ENCODE measurements at regions not wholly inside any gene's neighbourhood (a gene's known extent, or its start where the extent isn't known, plus 50 kb on each side); places are given as distances from the start of the nearest gene placed in this dataset.
"Not testable (repeated sequence)": the region's sequence is repeated elsewhere in the genome, so short reads cannot be mapped to it uniquely, and the experiment has no call there.

DNA sequence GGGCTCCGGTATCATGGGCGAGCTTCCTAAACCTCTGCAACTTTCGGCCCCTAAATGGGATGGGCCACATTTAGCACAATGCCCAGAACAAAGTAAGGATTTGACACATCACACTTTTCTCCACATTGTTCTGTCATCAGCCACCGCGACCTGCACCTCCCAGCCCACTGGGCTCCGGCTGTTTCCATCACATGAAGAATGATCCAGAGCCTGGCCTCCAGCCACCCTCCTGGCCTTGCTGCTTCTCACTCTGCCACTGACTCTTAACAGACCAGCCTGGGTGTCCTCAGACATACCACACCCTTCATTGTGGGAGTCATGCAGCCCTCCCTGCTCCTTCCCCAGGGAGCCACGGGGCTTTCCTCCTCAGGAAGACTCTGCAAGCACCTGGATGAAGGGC lies 113.7 kb downstream of the IGLL1 start:
- DNase-seq (ENCODE audit: extremely low read depth in 1 of 2, low read depth in 1 of 2), result no peak

DNA sequence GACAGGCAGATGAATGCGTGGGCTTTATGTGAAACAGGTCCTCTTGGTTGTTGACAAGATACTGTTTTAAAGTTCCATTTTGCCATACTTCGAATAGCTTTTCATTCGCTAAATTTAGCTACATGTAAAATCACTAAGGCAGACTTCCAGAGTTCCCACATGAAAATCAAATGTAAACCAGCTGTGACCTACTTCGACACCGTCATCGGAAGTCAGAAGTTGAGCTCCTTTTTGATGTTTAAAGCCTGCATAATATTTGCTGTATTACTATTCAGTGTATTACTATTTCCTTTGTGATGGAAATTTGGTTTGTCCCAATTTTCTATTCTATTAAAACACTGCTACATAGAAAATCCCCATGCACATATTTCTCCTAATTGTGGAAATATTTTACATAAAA lies 115.3 kb downstream of the IGLL1 start:
- DNase-seq (ENCODE audit: extremely low read depth in 1 of 2, low read depth in 1 of 2), result not testable (repeated sequence)

GRCh38 chr22:23460517-23461031 lies 119.5 kb downstream of the IGLL1 start:
- not testable (repeated sequence) for DNase-seq (ENCODE audit: extremely low read depth in 1 of 2, low read depth in 1 of 2)

DNA sequence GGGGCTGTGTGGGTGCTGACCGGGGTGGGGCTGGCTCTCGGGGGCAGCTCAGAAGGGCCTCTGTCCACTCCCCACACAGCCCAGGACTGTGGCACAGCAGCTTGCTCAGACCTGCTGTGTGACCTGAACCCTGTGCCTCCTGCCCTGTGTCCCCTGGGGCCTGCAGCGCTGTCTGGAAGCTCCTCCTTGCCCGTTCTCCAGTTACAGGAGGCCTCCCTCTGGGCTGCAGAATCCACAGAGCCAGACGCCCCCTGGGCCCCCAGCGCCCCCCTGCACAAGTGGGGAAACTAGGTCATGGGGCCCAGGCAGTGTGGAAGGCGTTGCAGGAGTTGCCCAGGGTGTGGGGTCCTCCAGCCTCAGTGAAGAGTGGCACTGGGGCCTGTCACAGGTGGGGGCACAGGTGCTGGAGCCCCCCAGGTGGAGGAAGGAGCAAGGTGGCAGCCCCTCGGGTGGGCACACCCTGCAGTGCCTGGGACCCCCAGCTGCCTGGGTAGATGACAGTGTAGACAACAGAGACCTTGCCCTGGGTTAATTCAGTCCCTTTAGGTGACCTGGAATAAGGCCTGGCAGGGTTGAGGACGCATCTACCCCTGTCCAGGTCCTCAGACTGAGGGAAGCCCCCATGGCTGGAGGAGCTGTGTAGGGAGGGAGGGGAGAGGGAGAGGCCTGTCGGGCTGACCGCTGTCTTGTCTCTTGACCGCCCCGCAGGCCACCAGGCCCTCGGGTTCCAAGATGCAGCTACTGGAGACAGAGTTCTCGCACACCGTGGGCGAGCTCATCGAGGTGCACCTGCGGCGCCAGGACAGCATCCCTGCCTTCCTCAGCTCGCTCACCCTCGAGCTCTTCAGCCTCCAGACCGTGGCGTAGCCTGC lies 120.2 kb downstream of the IGLL1 start:
- not testable (repeated sequence) for DNase-seq (ENCODE audit: extremely low read depth in 1 of 2, low read depth in 1 of 2)

DNA sequence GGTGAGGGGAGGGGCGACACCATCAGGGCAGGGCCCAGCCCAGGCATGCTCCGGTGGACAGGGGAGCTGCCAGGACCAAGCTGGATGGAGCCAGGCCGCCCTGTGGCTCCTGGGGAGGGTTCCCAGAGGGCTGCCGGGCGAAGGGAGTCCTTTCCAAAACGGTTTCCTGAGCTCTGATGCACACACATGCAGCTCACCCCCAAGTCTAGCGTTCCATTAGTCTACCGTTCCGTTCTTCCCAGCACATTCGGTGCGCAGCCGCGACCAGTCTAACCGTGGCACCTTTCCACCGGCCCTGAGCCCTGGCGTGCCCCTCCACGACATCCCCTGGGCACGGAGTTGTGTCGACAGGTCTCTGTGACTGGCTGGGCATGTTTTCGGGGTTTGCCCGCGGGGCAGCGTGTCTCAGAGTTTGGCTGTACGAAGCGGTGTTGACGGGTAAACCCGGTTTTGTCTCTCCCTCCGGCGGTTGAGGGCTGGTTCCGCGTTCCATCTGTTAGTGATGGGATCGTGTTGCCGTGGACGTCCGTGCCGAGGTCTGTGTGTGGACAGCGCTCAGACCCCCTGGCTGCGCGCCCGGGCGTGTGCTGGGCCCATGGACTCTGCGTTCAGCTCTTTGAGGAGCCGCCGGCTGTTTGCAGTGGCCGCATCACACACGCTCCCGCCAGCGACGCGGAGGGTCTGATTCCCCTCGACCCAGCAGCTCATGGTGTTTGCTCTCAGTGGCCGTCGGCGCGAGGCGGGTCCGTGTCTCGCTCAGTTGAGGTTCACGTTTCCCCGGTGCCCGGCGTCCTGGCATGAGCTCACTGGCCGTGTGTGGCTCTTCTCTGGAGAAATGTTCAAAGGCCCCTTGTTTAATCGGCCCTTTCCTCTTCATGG lies 121.2 kb downstream of the IGLL1 start:
- no peak for DNase-seq (ENCODE audit: extremely low read depth in 1 of 2, low read depth in 1 of 2)

DNA sequence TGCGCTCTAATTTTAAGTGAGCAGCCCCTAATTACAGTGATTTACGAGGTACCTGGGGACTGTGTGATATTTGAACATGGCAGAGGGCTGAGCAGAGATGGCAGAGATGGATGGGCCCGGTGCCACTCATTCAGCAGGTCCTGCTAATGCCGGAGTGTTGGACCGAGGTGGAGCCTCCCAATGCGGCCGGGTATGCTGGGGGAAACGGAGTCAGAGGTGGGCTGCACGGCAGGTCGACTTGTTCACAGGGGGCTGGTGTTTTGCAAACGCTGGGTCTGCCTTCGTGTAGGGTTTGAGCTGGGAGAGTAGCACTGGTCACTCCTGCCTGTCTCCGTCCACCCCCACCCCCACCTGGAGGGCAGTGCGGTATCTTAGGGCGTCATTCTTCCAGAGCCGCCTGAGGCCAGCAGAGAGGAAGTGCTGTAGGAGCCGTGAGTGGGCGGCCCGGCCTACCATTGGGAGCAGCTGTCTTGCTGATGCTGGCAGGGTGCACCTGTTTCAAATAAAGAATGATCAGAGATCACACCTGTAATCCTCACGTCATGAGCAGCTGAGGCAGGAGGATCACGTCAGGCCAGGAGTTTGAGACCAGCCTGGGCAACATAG lies 122.6 kb downstream of the IGLL1 start:
- no peak for DNase-seq (ENCODE audit: extremely low read depth in 1 of 2, low read depth in 1 of 2)

GRCh38 chr22:23456666-23457379 lies 123.3 kb downstream of the IGLL1 start:
- DNase-seq (ENCODE audit: extremely low read depth in 1 of 2, low read depth in 1 of 2), result not testable (repeated sequence)

DNA sequence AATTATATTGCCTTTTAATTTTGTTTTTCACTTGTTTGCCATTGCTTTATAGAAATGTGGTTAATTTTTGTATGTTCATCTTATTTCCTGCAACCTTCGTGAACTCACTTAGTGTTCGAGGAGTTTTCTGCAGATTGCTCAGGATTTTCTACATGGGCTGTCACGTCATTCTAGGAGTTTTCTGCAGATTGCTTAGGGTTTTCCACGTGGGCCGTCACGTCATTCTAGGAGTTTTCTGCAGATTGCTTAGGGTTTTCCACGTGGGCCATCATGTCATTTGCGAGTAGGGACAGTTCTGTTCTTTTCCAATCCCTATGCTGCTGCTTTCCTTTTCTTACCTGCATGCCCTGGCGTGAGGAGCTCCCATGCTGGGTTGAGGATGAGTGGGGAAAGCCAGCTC lies 125.7 kb downstream of the IGLL1 start:
- not testable (repeated sequence) for DNase-seq (ENCODE audit: extremely low read depth in 1 of 2, low read depth in 1 of 2)

DNA sequence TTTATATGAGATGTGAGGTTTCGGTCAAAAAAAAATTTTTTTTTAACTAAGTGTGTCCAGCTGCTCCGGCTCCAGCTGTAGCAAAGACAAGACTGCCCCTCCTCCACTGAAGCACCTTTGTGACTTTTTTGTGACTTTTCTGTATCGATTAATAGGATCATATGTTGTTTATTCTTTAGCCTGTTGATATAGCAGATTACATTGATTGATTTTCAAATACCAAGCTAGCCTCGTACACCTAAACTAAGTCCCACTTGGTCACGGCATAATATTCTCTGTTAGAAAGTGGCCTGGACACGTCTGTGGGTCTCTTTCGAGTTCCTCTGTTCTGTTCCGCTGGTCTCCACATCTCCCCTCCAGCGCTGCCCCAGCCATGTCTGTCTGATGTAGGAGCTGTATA lies 126.8 kb downstream of the IGLL1 start:
- no peak for DNase-seq (ENCODE audit: extremely low read depth in 1 of 2, low read depth in 1 of 2)

- DNase-seq (ENCODE audit: extremely low read depth in 1 of 2, low read depth in 1 of 2), result no peak
These were observed 127.7 kb downstream of the IGLL1 start for GRCh38 chr22:23452231-23453010.

GRCh38 chr22:23451452-23452230 lies 128.4 kb downstream of the IGLL1 start:
- not testable (repeated sequence) for DNase-seq (ENCODE audit: extremely low read depth in 1 of 2, low read depth in 1 of 2)

DNA sequence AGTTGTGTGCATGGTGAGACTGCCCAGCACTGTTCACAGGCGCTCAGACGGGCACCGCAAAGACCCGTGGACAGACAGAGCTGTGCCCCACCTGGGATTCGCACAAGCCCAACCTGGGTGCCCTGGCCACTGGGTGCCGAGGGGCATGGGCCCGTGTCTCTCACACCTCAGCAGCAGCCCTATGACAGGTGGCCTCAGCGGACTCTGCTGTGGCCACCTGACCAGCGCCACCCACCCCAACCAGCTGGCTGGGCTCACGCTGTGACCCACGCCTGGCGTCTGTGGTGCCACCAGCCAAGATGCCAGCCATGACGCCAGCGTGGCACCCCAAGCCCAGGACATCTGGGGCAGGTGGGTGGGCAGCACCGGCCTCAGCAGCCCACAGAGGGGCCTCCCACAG lies 129.3 kb downstream of the IGLL1 start:
- not testable (repeated sequence) for DNase-seq (ENCODE audit: extremely low read depth in 1 of 2, low read depth in 1 of 2)

DNA sequence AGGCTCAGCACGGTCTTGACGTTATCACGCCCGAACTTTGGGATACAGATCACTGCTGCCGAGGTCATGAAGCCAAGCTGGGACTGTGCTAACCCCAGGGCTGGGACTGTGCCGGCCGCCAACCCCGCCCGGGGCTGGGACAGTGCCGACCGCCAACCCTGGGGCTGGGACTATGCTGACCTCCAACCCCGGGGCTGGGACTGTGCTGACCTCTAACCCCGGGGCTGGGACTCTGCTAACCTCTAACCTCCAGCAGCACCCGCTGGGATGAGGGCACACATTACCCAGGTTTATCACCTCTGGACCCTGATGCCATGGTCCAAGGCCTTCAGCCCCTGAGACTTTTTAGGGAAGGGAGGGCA lies 129.7 kb downstream of the IGLL1 start:
- DNase-seq (ENCODE audit: extremely low read depth in 1 of 2, low read depth in 1 of 2), result no peak

- DNase-seq (ENCODE audit: extremely low read depth in 1 of 2, low read depth in 1 of 2), result not testable (repeated sequence)
These were observed 130.2 kb downstream of the IGLL1 start for GRCh38 chr22:23449748-23450433.

DNA sequence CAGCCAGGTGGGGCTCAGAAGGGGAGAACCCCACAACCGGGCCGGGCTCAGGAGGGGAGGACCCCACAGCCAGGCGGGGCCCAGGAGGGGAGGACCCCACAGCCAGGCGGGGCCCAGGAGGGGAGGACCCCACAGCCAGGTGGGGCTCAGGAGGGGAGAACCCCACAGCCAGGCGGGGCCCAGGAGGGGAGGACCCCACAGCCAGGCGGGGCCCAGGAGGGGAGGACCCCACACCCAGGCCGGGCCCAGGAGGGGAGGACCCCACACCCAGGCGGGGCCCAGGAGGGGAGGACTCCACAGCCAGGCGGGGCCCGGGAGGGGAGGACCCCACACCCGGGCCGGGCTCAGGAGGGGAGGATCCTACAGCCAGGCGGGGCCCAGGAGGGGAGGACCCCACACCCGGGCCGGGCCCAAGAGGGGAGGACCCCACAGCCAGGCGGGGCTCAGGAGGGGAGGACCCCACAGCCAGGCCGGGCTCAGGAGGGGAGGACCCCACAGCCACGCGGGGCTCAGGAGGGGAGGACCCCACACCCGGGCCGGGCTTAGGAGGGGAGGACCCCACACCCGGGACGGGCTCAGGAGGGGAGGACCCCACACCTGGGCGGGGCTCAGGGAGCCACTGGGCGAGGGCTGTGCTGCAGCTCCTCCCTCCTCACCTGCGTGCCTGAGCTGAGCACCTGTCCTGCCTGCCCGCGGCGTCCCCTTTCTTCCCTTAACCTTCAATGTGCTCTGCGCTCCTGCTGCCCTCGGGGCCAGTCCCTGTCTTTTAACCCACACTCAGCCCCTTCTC lies 131.4 kb downstream of the IGLL1 start:
- not testable (repeated sequence) for DNase-seq (ENCODE audit: extremely low read depth in 1 of 2, low read depth in 1 of 2)

DNA sequence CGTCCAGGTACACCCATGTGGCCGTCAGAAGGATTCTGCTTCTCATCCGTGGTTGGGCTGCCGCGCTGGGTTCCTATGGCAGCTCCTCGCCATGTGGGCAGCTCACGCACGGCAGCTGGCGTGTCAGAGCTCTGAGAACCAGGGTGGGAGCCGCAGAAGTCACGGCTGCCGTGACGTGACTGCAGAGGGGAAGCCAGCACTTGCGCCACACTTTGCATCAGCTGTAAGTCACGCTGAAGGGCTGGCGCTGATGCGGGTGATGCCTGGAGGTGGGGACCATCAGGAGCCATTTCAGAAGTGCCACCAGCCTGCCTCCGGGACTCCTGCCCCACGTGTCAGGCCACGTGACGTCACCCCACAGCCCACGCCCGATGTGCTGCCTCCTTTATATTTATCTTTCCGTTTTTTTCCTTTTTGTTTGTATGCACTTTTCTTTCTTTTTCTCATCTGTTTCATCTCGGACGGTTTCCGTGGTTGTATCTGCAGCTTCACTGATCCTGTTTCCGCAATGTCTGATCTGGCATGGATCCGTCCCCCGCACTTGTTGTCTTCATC lies 133.2 kb downstream of the IGLL1 start:
- DNase-seq (ENCODE audit: extremely low read depth in 1 of 2, low read depth in 1 of 2), result no peak

GRCh38 chr22:23446194-23446593 lies 133.9 kb downstream of the IGLL1 start:
- not testable (repeated sequence) for DNase-seq (ENCODE audit: extremely low read depth in 1 of 2, low read depth in 1 of 2)

All from activated CD8-positive, alpha-beta memory T cell treated with anti-CD3 and anti-CD28 coated beads for 1 hour (primary cell).